ENCODE measurements at regions not wholly inside any gene's neighbourhood (a gene's known extent, or its start where the extent isn't known, plus 50 kb on each side); places are given as distances from the start of the nearest gene placed in this dataset.

DNA sequence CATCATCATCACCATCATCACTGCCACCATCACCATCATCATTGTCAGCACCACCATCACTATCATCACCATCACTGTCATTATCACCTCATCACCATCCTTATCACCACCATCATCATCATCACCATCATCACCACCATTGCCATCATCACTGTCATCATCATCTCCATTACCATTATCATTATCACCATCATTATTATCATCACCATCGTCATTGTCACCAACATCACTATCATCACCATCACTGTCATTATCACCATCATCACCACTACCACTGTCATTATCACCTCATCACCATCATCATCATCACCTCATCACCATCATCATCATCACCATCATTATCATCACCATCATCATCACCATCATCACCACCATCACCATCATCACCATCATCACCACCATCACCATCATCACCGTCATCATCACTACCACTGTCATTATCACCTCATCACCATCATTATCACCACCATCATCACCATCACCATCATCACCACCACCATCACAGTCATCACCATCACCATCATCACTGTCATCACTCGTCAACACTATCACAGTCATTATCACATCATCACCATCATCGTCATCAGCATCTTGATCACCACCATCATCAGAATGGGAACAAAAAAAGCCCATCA lies 191.1 kb downstream of the TTLL2 start:
- POLR2A ChIA-PET, result no interaction called here
- TF ChIP-seq, protein P1, sequence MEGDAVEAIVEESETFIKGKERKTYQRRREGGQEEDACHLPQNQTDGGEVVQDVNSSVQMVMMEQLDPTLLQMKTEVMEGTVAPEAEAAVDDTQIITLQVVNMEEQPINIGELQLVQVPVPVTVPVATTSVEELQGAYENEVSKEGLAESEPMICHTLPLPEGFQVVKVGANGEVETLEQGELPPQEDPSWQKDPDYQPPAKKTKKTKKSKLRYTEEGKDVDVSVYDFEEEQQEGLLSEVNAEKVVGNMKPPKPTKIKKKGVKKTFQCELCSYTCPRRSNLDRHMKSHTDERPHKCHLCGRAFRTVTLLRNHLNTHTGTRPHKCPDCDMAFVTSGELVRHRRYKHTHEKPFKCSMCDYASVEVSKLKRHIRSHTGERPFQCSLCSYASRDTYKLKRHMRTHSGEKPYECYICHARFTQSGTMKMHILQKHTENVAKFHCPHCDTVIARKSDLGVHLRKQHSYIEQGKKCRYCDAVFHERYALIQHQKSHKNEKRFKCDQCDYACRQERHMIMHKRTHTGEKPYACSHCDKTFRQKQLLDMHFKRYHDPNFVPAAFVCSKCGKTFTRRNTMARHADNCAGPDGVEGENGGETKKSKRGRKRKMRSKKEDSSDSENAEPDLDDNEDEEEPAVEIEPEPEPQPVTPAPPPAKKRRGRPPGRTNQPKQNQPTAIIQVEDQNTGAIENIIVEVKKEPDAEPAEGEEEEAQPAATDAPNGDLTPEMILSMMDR (IDR thresholded peaks at IDR 0.05; ENCODE audit: control extremely low read depth, extremely low read depth, low read depth, missing control alignments), result no peak
- CTCF ChIA-PET, result no interaction called here
- no peak for DNase-seq (ENCODE audit: extremely low spot score)

GRCh38 chr6:167517254-167517916 lies 192.5 kb downstream of the TTLL2 start:
- CTCF ChIA-PET, result no interaction called here

DNA sequence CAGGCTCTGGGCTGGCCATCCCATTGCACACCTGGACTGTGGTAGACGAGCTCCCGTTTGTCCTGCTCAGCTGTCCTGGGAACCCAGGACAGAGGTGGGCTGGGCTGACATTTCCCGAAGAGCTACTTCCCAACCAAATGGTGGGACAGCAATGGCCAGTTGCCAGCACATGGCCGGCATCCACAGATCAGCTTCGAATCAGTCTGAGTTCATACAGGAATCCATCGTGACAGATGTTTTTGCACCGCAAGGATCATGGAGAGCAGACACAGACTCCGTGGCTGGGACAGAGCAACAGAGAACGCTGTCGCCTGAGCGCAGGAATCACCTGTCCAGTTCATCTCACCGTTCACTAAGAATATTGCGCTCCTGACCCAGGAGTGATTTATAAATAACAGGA lies 198.5 kb downstream of the TTLL2 start:
- TF ChIP-seq, protein P1 (IDR thresholded peaks at IDR 0.05; ENCODE audit: control extremely low read depth, extremely low read depth, low read depth, missing control alignments), result no peak
- CTCF ChIA-PET, result no interaction called here
- no peak for DNase-seq (ENCODE audit: extremely low spot score)
- POLR2A ChIA-PET, result no interaction called here

More at GRCh38 chr6:167517254-167517916, 192.5 kb downstream of the TTLL2 start:
- POLR2A ChIA-PET, result no interaction called here
- TF ChIP-seq, protein P1 (IDR thresholded peaks at IDR 0.05; ENCODE audit: control extremely low read depth, extremely low read depth, low read depth, missing control alignments), result no peak
- DNase-seq (ENCODE audit: extremely low spot score), result no peak

- ChIA-PET CTCF (interaction anchor here (1.4 kb wide), 1 partner anchor 78 kb away, joined by 3 read pairs; no protein-coding TSS in a partner anchor), POLR2A (no interaction called here)
- TF ChIP-seq, protein P1 (IDR thresholded peaks at IDR 0.05; ENCODE audit: control extremely low read depth, extremely low read depth, low read depth, missing control alignments), result no peak
- DNase-seq (ENCODE audit: extremely low spot score), result no peak
Observed at GRCh38 chr6:167524261-167525111, 199.6 kb downstream of the TTLL2 start.

GRCh38 chr6:167525774-167526173 lies 200.9 kb downstream of the TTLL2 start:
- ChIA-PET CTCF (interaction anchor here (0.9 to 1.4 kb wide), 3 partner anchors 9 to 79 kb away, joined by 3 to 4 read pairs (median 3); no protein-coding TSS in a partner anchor), POLR2A (no interaction called here)

More at GRCh38 chr6:167525774-167526173, 200.9 kb downstream of the TTLL2 start:
- no peak for DNase-seq (ENCODE audit: extremely low spot score)
- TF ChIP-seq, protein P1 (IDR thresholded peaks at IDR 0.05; ENCODE audit: control extremely low read depth, extremely low read depth, low read depth, missing control alignments), result no peak

Measured in GM10248 (cell line).